Mammary epithelial cell (primary cell): ENCODE measurements at regions not wholly inside any gene's neighbourhood (a gene's known extent, or its start where the extent isn't known, plus 50 kb on each side); places are given as distances from the start of the nearest gene placed in this dataset.

Source experiments
- EZH2 ChIP-seq: IDR thresholded peaks from 2 replicates; pipeline ENCODE4 v1.6.1; 2012; ENCODE audit warnings: low read length, inconsistent platforms, borderline replicate concordance
- TF ChIP-seq, protein P1 (sequence below), 2 donors: IDR thresholded peaks in 1 of 2; conservative IDR thresholded peaks in 1 of 2; 2 replicates each; pipeline ENCODE4 v1.5.1; 2011 to 2012; ENCODE audit warnings: inconsistent platforms in 2 of 2, low read length in 2 of 2, mild to moderate bottlenecking in 2 of 2, control low read depth in 1 of 2, low read depth in 1 of 2; ENCODE audit not compliant: insufficient read depth in 1 of 2; ENCODE audit errors: extremely low read depth in 1 of 2

DNA sequence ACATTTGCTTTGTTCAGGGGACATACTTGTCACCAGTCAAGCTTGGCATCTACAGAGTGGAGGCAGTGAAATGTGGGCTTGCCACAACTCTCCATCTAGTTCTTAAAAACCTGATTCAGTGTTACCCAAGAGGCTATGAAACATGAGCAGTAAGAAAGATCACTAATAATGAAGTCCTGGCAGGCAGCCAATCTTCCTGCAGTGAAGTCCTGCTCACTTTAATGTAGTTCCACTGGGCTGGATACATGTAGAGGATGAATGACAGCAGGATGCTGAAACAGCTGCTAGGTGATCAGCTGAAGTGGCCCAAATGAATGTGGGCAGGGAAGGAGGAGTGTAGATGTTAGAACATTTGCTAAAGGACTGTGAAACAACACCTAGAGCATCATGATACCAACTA is 1213.1 kb downstream of the OLFM4 start:
- TF ChIP-seq, protein P1, sequence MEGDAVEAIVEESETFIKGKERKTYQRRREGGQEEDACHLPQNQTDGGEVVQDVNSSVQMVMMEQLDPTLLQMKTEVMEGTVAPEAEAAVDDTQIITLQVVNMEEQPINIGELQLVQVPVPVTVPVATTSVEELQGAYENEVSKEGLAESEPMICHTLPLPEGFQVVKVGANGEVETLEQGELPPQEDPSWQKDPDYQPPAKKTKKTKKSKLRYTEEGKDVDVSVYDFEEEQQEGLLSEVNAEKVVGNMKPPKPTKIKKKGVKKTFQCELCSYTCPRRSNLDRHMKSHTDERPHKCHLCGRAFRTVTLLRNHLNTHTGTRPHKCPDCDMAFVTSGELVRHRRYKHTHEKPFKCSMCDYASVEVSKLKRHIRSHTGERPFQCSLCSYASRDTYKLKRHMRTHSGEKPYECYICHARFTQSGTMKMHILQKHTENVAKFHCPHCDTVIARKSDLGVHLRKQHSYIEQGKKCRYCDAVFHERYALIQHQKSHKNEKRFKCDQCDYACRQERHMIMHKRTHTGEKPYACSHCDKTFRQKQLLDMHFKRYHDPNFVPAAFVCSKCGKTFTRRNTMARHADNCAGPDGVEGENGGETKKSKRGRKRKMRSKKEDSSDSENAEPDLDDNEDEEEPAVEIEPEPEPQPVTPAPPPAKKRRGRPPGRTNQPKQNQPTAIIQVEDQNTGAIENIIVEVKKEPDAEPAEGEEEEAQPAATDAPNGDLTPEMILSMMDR (conservative IDR thresholded peaks at IDR 0.05 in 1 of 2, IDR thresholded peaks at IDR 0.05 in 1 of 2; ENCODE audit: extremely low read depth in 1 of 2, insufficient read depth in 1 of 2, low read depth in 1 of 2, low read length in 2 of 2): no peak
- TF ChIP-seq EZH2: no peak
